ENCODE measurements at regions not wholly inside any gene's neighbourhood (a gene's known extent, or its start where the extent isn't known, plus 50 kb on each side); places are given as distances from the start of the nearest gene placed in this dataset.

GRCh38 chr7:118305671-118306070 is 81.2 kb downstream of the ANKRD7 start:
- Histone ChIP-seq H3K79me2 (ENCODE audit: insufficient read depth, low read length) (no peaks in the 10 kb centered on the region), H3F3A (ENCODE audit: insufficient read depth) (no peaks in the 10 kb centered on the region), H3K9me2 (replicated peaks; ENCODE audit: insufficient read depth, low read length) (no peaks in the 10 kb centered on the region), H3K27me3 (ENCODE audit: low read length) (no peaks in the 10 kb centered on the region), H3K9me3 (ENCODE audit: insufficient read depth, low read length) (no peaks in the 10 kb centered on the region), H2AFZ (ENCODE audit: low read depth, low read length, severe bottlenecking) (no peak overlapping the region), H3K4me3 (ENCODE audit: insufficient read depth, low read length, poor library complexity, severe bottlenecking) (no peak overlapping the region), H4K20me1 (ENCODE audit: low read depth, low read length) (no peaks in the 10 kb centered on the region), H3K4me2 (ENCODE audit: low read depth, low read length, poor library complexity, severe bottlenecking) (no peak overlapping the region), H3K36me3 (ENCODE audit: low read length) (no peaks in the 10 kb centered on the region), H3K9ac (ENCODE audit: low read length) (no peak overlapping the region), H3K27ac (ENCODE audit: low read depth, low read length) (no peak overlapping the region)
- no peak for TF ChIP-seq EZH2phosphoT487 (conservative IDR thresholded peaks at IDR 0.05; ENCODE audit: low read length)
- TF ChIP-seq, protein P1, sequence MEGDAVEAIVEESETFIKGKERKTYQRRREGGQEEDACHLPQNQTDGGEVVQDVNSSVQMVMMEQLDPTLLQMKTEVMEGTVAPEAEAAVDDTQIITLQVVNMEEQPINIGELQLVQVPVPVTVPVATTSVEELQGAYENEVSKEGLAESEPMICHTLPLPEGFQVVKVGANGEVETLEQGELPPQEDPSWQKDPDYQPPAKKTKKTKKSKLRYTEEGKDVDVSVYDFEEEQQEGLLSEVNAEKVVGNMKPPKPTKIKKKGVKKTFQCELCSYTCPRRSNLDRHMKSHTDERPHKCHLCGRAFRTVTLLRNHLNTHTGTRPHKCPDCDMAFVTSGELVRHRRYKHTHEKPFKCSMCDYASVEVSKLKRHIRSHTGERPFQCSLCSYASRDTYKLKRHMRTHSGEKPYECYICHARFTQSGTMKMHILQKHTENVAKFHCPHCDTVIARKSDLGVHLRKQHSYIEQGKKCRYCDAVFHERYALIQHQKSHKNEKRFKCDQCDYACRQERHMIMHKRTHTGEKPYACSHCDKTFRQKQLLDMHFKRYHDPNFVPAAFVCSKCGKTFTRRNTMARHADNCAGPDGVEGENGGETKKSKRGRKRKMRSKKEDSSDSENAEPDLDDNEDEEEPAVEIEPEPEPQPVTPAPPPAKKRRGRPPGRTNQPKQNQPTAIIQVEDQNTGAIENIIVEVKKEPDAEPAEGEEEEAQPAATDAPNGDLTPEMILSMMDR (IDR thresholded peaks at IDR 0.05; ENCODE audit: insufficient read depth, low read length, poor library complexity, severe bottlenecking) = no peak

DNA sequence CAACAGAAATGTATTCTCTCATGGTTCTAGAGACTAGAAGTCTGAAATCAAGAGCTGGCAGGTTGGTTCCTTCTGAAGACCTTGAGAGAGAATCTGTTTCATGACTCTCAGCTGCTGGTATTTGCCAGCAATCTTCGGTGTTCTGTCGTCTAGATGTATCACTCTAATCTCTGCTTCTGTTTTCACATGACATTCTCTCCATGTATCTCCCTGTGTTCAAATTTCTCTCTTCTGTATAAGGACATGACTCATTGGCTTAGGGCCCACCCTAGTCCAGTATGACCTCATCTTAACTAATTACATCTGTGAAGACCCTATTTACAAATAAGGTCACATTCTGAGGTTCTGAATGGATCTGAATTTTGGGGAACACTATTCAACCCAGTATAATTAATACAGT is 82.3 kb downstream of the ANKRD7 start:
- Histone ChIP-seq H3K9ac (ENCODE audit: low read length) (no peak overlapping the region), H3K9me3 (ENCODE audit: insufficient read depth, low read length) (no peaks in the 10 kb centered on the region), H3K27me3 (ENCODE audit: low read length) (no peaks in the 10 kb centered on the region), H3K27ac (ENCODE audit: low read depth, low read length) (no peak overlapping the region), H3K79me2 (ENCODE audit: insufficient read depth, low read length) (no peaks in the 10 kb centered on the region), H3F3A (ENCODE audit: insufficient read depth) (no peaks in the 10 kb centered on the region), H3K36me3 (ENCODE audit: low read length) (no peaks in the 10 kb centered on the region), H3K4me3 (ENCODE audit: insufficient read depth, low read length, poor library complexity, severe bottlenecking) (no peak overlapping the region), H2AFZ (ENCODE audit: low read depth, low read length, severe bottlenecking) (no peak overlapping the region), H4K20me1 (ENCODE audit: low read depth, low read length) (no peaks in the 10 kb centered on the region), H3K9me2 (replicated peaks; ENCODE audit: insufficient read depth, low read length) (no peaks in the 10 kb centered on the region), H3K4me2 (ENCODE audit: low read depth, low read length, poor library complexity, severe bottlenecking) (no peak overlapping the region)
- TF ChIP-seq, protein P1 (IDR thresholded peaks at IDR 0.05; ENCODE audit: insufficient read depth, low read length, poor library complexity, severe bottlenecking) = no peak
- no peak for TF ChIP-seq EZH2phosphoT487 (conservative IDR thresholded peaks at IDR 0.05; ENCODE audit: low read length)

GRCh38 chr7:118311121-118311836 is 86.8 kb downstream of the ANKRD7 start:
- Histone ChIP-seq H3K9ac (ENCODE audit: low read length) (no peak overlapping the region), H3K4me3 (ENCODE audit: insufficient read depth, low read length, poor library complexity, severe bottlenecking) (no peak overlapping the region), H3K27me3 (ENCODE audit: low read length) (no peaks in the 10 kb centered on the region), H2AFZ (ENCODE audit: low read depth, low read length, severe bottlenecking) (no peak overlapping the region), H3K79me2 (ENCODE audit: insufficient read depth, low read length) (no peaks in the 10 kb centered on the region), H3K4me2 (ENCODE audit: low read depth, low read length, poor library complexity, severe bottlenecking) (no peak overlapping the region), H4K20me1 (ENCODE audit: low read depth, low read length) (no peaks in the 10 kb centered on the region), H3F3A (ENCODE audit: insufficient read depth) (no peaks in the 10 kb centered on the region), H3K9me2 (replicated peaks; ENCODE audit: insufficient read depth, low read length) (no peaks in the 10 kb centered on the region), H3K36me3 (ENCODE audit: low read length) (no peaks in the 10 kb centered on the region), H3K27ac (ENCODE audit: low read depth, low read length) (no peak overlapping the region), H3K9me3 (ENCODE audit: insufficient read depth, low read length) (no peaks in the 10 kb centered on the region)
- TF ChIP-seq EZH2phosphoT487 (conservative IDR thresholded peaks at IDR 0.05; ENCODE audit: low read length) = no peak
- TF ChIP-seq, protein P1 (IDR thresholded peaks at IDR 0.05; ENCODE audit: insufficient read depth, low read length, poor library complexity, severe bottlenecking) = no peak
